ENCODE measurements at regions not wholly inside any gene's neighbourhood (a gene's known extent, or its start where the extent isn't known, plus 50 kb on each side); places are given as distances from the start of the nearest gene placed in this dataset.

- Histone ChIP-seq H3K27ac (no peak overlapping the region), H3K9me3 (no peaks in the 10 kb centered on the region), H3K36me3 (no peaks in the 10 kb centered on the region), H3K4me1 (no peaks in the 10 kb centered on the region), H3K4me3 (no peak overlapping the region), H3K27me3 (peaks cover 5% of the 10 kb centered on the region)
- DNase-seq (ENCODE audit: low spot score in 2 of 2): no peak
- 100% methylated on average over 3 of the region's 8 CpGs for WGBS
- no peak for TF ChIP-seq POLR2A (IDR thresholded peaks at IDR 0.05)
These were observed 77.4 kb upstream of the RET start for GRCh38 chr10:42999385-43000020.

- Histone ChIP-seq H3K4me3 (no peak overlapping the region), H3K4me1 (no peaks in the 10 kb centered on the region), H3K36me3 (no peaks in the 10 kb centered on the region), H3K27me3 (peaks cover 5% of the 10 kb centered on the region), H3K9me3 (no peaks in the 10 kb centered on the region), H3K27ac (no peak overlapping the region)
- TF ChIP-seq POLR2AphosphoS5 (IDR thresholded peaks at IDR 0.05): no peak
- TF ChIP-seq EP300 (IDR thresholded peaks at IDR 0.05): no peak
- TF ChIP-seq CTCF (IDR thresholded peaks at IDR 0.05): no peak
- no CpG with 5 or more reads among the region's 3 CpGs for WGBS
- no peak for DNase-seq (ENCODE audit: low spot score in 2 of 2)
These were observed 76.9 kb upstream of the RET start for GRCh38 chr10:43000021-43000411.

- 75% methylated on average over 12 of the region's 16 CpGs for WGBS
These were observed 76.0 kb upstream of the RET start for GRCh38 chr10:43000651-43001426.

GRCh38 chr10:43001427-43001795, 75.5 kb upstream of the RET start:
- H3K27me3 ChIP-seq: peaks cover 5% of the 10 kb centered on the region
- no peak for TF ChIP-seq POLR2AphosphoS5 (IDR thresholded peaks at IDR 0.05)
- no peak for TF ChIP-seq CTCF (IDR thresholded peaks at IDR 0.05)
- no peak for TF ChIP-seq EP300 (IDR thresholded peaks at IDR 0.05)
- TF ChIP-seq POLR2A (IDR thresholded peaks at IDR 0.05): no peak
- WGBS: no CpG with 5 or more reads among the region's 3 CpGs
- H3K36me3 ChIP-seq: no peaks in the 10 kb centered on the region
- no peaks in the 10 kb centered on the region for H3K4me1 ChIP-seq
- H3K4me3 ChIP-seq: no peak overlapping the region
- DNase-seq (ENCODE audit: low spot score in 2 of 2): no peak
- H3K9me3 ChIP-seq: no peaks in the 10 kb centered on the region
- H3K27ac ChIP-seq: no peak overlapping the region

More at GRCh38 chr10:43000651-43001426, 76.0 kb upstream of the RET start:
- Histone ChIP-seq H3K36me3 (no peaks in the 10 kb centered on the region), H3K9me3 (no peaks in the 10 kb centered on the region), H3K27me3 (peaks cover 5% of the 10 kb centered on the region), H3K27ac (no peak overlapping the region), H3K4me1 (no peaks in the 10 kb centered on the region), H3K4me3 (no peak overlapping the region)
- peak in 1 of 2 donors; percentile 77 for DNase-seq (ENCODE audit: low spot score in 2 of 2)
- no peak for TF ChIP-seq POLR2A (IDR thresholded peaks at IDR 0.05)
- TF ChIP-seq CTCF (IDR thresholded peaks at IDR 0.05): no peak
- no peak for TF ChIP-seq POLR2AphosphoS5 (IDR thresholded peaks at IDR 0.05)
- TF ChIP-seq EP300 (IDR thresholded peaks at IDR 0.05): no peak

- WGBS: 59% methylated on average over 6 of the region's 6 CpGs
These were observed 74.3 kb upstream of the RET start for GRCh38 chr10:43002596-43002995.

More at GRCh38 chr10:43002596-43002995, 74.3 kb upstream of the RET start:
- H3K4me3 ChIP-seq: no peak overlapping the region
- no peak overlapping the region for H3K27ac ChIP-seq
- H3K27me3 ChIP-seq: peaks cover 5% of the 10 kb centered on the region
- no peak for TF ChIP-seq CTCF (IDR thresholded peaks at IDR 0.05)
- no peak for TF ChIP-seq POLR2A (IDR thresholded peaks at IDR 0.05)
- TF ChIP-seq POLR2AphosphoS5 (IDR thresholded peaks at IDR 0.05): no peak
- no peak for TF ChIP-seq EP300 (IDR thresholded peaks at IDR 0.05)
- no peaks in the 10 kb centered on the region for H3K9me3 ChIP-seq
- H3K36me3 ChIP-seq: no peaks in the 10 kb centered on the region
- DNase-seq (ENCODE audit: low spot score in 2 of 2): no peak
- no peaks in the 10 kb centered on the region for H3K4me1 ChIP-seq

Measured in suprapubic skin (tissue), 4 donors.